ENCODE measurements at regions not wholly inside any gene's neighbourhood (a gene's known extent, or its start where the extent isn't known, plus 50 kb on each side); places are given as distances from the start of the nearest gene placed in this dataset.

- no peak for TF ChIP-seq TCF12 (IDR thresholded peaks at IDR 0.05; ENCODE audit: low read depth)
- no peak for TF ChIP-seq CREB1 (IDR thresholded peaks at IDR 0.05; ENCODE audit: low read depth)
- no peak for TF ChIP-seq NFIC (IDR thresholded peaks at IDR 0.05)
- TF ChIP-seq TEAD4 (IDR thresholded peaks at IDR 0.05): no peak
- no peak for TF ChIP-seq FOXM1 (IDR thresholded peaks at IDR 0.05; ENCODE audit: borderline replicate concordance, low read depth)
- TF ChIP-seq CEBPB (IDR thresholded peaks at IDR 0.05): no peak
- no peak for TF ChIP-seq REST (IDR thresholded peaks at IDR 0.05; ENCODE audit: low read depth)
- TF ChIP-seq ZBTB7A (IDR thresholded peaks at IDR 0.05; ENCODE audit: low read depth): no peak
- TF ChIP-seq EGR1 (IDR thresholded peaks at IDR 0.05): no peak
- no peak for TF ChIP-seq TAF1 (IDR thresholded peaks at IDR 0.05; ENCODE audit: low read depth)
- TF ChIP-seq USF1 (IDR thresholded peaks at IDR 0.05): no peak
These were observed 573.1 kb upstream of the SLC10A2 start for GRCh38 chr13:103639326-103639725.

DNA sequence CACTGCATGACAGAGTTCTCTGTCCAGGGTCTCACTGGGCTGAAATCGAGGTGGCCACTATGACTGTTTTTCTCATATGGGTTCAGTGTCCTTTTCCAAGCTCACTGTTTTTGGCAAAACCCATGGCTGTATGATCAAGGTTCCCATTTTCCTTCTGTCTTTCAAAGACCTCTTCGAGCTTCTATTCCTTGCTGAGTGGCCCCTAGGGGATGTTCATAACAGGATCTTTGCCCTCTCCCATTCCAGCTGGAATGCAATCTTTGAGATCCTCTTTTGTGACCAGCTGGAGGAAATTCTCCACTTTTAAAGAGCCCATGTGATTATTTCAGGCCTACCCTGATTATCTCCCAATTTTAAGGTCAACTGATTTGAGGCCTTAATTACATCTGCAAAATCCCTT is 572.5 kb upstream of the SLC10A2 start:
- TF ChIP-seq ZBTB7A (IDR thresholded peaks at IDR 0.05; ENCODE audit: low read depth) (no peak), EP300 (IDR thresholded peaks at IDR 0.05; ENCODE audit: borderline replicate concordance) (no peak), YY1 (IDR thresholded peaks at IDR 0.05; ENCODE audit: low read depth) (no peak), CEBPB (IDR thresholded peaks at IDR 0.05) (no peak)

- no peak for TF ChIP-seq EP300 (IDR thresholded peaks at IDR 0.05; ENCODE audit: borderline replicate concordance)
- no peak for TF ChIP-seq TCF12 (IDR thresholded peaks at IDR 0.05; ENCODE audit: low read depth)
- TF ChIP-seq CREB1 (IDR thresholded peaks at IDR 0.05; ENCODE audit: low read depth): no peak
- TF ChIP-seq REST (IDR thresholded peaks at IDR 0.05; ENCODE audit: low read depth): no peak
- no peak for TF ChIP-seq EGR1 (IDR thresholded peaks at IDR 0.05)
- no peak for TF ChIP-seq TAF1 (IDR thresholded peaks at IDR 0.05; ENCODE audit: low read depth)
- no peak for TF ChIP-seq USF1 (IDR thresholded peaks at IDR 0.05)
- no peak for TF ChIP-seq FOXM1 (IDR thresholded peaks at IDR 0.05; ENCODE audit: borderline replicate concordance, low read depth)
- TF ChIP-seq ZBTB7A (IDR thresholded peaks at IDR 0.05; ENCODE audit: low read depth): no peak
- TF ChIP-seq CEBPB (IDR thresholded peaks at IDR 0.05): no peak
- no peak for TF ChIP-seq RAD21 (IDR thresholded peaks at IDR 0.05; ENCODE audit: low read depth)
- no peak for TF ChIP-seq YY1 (IDR thresholded peaks at IDR 0.05; ENCODE audit: low read depth)
These were observed 567.8 kb upstream of the SLC10A2 start for GRCh38 chr13:103634066-103634465.

DNA sequence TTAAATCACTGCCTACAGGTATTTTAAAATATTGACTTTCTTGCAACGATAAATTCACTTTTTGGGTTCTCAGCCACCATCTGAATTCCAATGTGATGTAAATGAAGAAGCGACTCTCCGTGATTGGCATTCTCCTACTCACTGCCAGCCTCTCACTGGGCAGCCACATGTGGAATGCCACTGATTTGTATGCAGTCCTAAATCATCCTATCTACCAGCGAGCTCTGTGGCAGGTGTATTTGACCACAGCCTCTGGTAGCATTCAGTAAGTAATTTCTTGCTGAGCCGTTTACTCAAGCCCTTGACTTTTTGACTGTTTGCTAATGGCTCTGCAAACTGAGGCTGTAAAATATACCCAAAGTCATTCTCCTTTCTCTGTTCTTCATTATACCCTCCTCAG is 559.0 kb upstream of the SLC10A2 start:
- TF ChIP-seq EGR1 (IDR thresholded peaks at IDR 0.05): no peak
- no peak for TF ChIP-seq NFIC (IDR thresholded peaks at IDR 0.05)
- no peak for TF ChIP-seq CEBPB (IDR thresholded peaks at IDR 0.05)
- no peak for TF ChIP-seq ZBTB7A (IDR thresholded peaks at IDR 0.05; ENCODE audit: low read depth)
- TF ChIP-seq EP300 (IDR thresholded peaks at IDR 0.05; ENCODE audit: borderline replicate concordance): no peak
- TF ChIP-seq FOXM1 (IDR thresholded peaks at IDR 0.05; ENCODE audit: borderline replicate concordance, low read depth): no peak
- no peak for TF ChIP-seq RAD21 (IDR thresholded peaks at IDR 0.05; ENCODE audit: low read depth)
- TF ChIP-seq CREB1 (IDR thresholded peaks at IDR 0.05; ENCODE audit: low read depth): no peak
- no peak for TF ChIP-seq TEAD4 (IDR thresholded peaks at IDR 0.05)
- no peak for TF ChIP-seq USF1 (IDR thresholded peaks at IDR 0.05)
- no peak for TF ChIP-seq REST (IDR thresholded peaks at IDR 0.05; ENCODE audit: low read depth)
- no peak for TF ChIP-seq TAF1 (IDR thresholded peaks at IDR 0.05; ENCODE audit: low read depth)
- TF ChIP-seq, protein P1, sequence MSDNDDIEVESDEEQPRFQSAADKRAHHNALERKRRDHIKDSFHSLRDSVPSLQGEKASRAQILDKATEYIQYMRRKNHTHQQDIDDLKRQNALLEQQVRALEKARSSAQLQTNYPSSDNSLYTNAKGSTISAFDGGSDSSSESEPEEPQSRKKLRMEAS (IDR thresholded peaks at IDR 0.05): no peak
- TF ChIP-seq TCF12 (IDR thresholded peaks at IDR 0.05; ENCODE audit: low read depth): no peak
- TF ChIP-seq YY1 (IDR thresholded peaks at IDR 0.05; ENCODE audit: low read depth): no peak
